ENCODE measurements at regions not wholly inside any gene's neighbourhood (a gene's known extent, or its start where the extent isn't known, plus 50 kb on each side); places are given as distances from the start of the nearest gene placed in this dataset.
"Not testable (repeated sequence)": the region's sequence is repeated elsewhere in the genome, so short reads cannot be mapped to it uniquely, and the experiment has no call there.

- DNase-seq: no peak
Observed at GRCh38 chr20:61065853-61066252, 186.2 kb upstream of the CDH4 start.

- DNase-seq: no peak
Observed at GRCh38 chr20:61066526-61066925, 185.5 kb upstream of the CDH4 start.

GRCh38 chr20:61067221-61067620, 184.8 kb upstream of the CDH4 start:
- DNase-seq: no peak

GRCh38 chr20:61072398-61072797, 179.7 kb upstream of the CDH4 start:
- no peak for DNase-seq

- DNase-seq: no peak
Observed at GRCh38 chr20:61073376-61073775, 178.7 kb upstream of the CDH4 start.

GRCh38 chr20:61082720-61083119, 169.3 kb upstream of the CDH4 start:
- no peak for DNase-seq

GRCh38 chr20:61083431-61083830, 168.6 kb upstream of the CDH4 start:
- no peak for DNase-seq

- DNase-seq: no peak
Observed at GRCh38 chr20:61086031-61086430, 166.0 kb upstream of the CDH4 start.

GRCh38 chr20:61090541-61090940, 161.5 kb upstream of the CDH4 start:
- no peak for DNase-seq

- DNase-seq: no peak
Observed at GRCh38 chr20:61092251-61092650, 159.8 kb upstream of the CDH4 start.

- no peak for DNase-seq
Observed at GRCh38 chr20:61094581-61094980, 157.5 kb upstream of the CDH4 start.

GRCh38 chr20:61096463-61096862, 155.6 kb upstream of the CDH4 start:
- no peak for DNase-seq

- DNase-seq: no peak
Observed at GRCh38 chr20:61099806-61100205, 152.3 kb upstream of the CDH4 start.

GRCh38 chr20:61100489-61100888, 151.6 kb upstream of the CDH4 start:
- no peak for DNase-seq

GRCh38 chr20:61101321-61101720, 150.7 kb upstream of the CDH4 start:
- not testable (repeated sequence) for DNase-seq

- DNase-seq: no peak
Observed at GRCh38 chr20:61104232-61104631, 147.8 kb upstream of the CDH4 start.

- no peak for DNase-seq
Observed at GRCh38 chr20:61105395-61105794, 146.7 kb upstream of the CDH4 start.

- no peak for DNase-seq
Observed at GRCh38 chr20:61106438-61106837, 145.6 kb upstream of the CDH4 start.

- DNase-seq: no peak
Observed at GRCh38 chr20:61109221-61109805, 142.7 kb upstream of the CDH4 start.

- no peak for DNase-seq
Observed at GRCh38 chr20:61112515-61112914, 139.5 kb upstream of the CDH4 start.

- no peak for DNase-seq
Observed at GRCh38 chr20:61113731-61114130, 138.3 kb upstream of the CDH4 start.

GRCh38 chr20:61114493-61115175, 137.4 kb upstream of the CDH4 start:
- DNase-seq: no peak

- DNase-seq: no peak
Observed at GRCh38 chr20:61115364-61116065, 136.5 kb upstream of the CDH4 start.

GRCh38 chr20:61117725-61118124, 134.3 kb upstream of the CDH4 start:
- DNase-seq: no peak

Measured in midbrain (tissue), 1 donor.